Thoracic aorta (tissue), 2 donors: ENCODE measurements at regions not wholly inside any gene's neighbourhood (a gene's known extent, or its start where the extent isn't known, plus 50 kb on each side); places are given as distances from the start of the nearest gene placed in this dataset.
"Not testable (repeated sequence)": the region's sequence is repeated elsewhere in the genome, so short reads cannot be mapped to it uniquely, and the experiment has no call there.

Experiments
- ATAC-seq: fragments of 150-250 bp; one replicate; pipeline ENCODE4 v1.8.0; 2017; ENCODE audit warnings: low read depth; ENCODE audit not compliant: insufficient number of reproducible peaks, low FRiP score
- DNase-seq: peaks from one replicate; pipeline ENCODE4 v3.0.0-alpha.2; 2020; ENCODE audit warnings: low spot score
- H3K27ac ChIP-seq, 2 donors: fragments of 200-600 bp; sonication (generic); 1 replicate in 1 of 2; 2 replicates in 1 of 2; pipeline ENCODE4 v1.5.1; 2016; ENCODE audit warnings: mild to moderate bottlenecking in 2 of 2, moderate library complexity in 2 of 2
- H3K27me3 ChIP-seq: fragments of 200-600 bp; sonication (generic); replicated peaks from 2 replicates; pipeline ENCODE4 v1.6.0; 2016; ENCODE audit warnings: mild to moderate bottlenecking; ENCODE audit not compliant: insufficient read depth
- H3K36me3 ChIP-seq: fragments of 200-600 bp; sonication (generic); one replicate; pipeline ENCODE4 v1.5.1; 2016
- H3K4me1 ChIP-seq, 2 donors: fragments of 200-600 bp; sonication (generic); 1 replicate in 1 of 2; 2 replicates in 1 of 2; pipeline versions ENCODE4 v1.5.1 to v1.6.0; 2016; ENCODE audit warnings: low read depth in 2 of 2, mild to moderate bottlenecking in 1 of 2; ENCODE audit not compliant: control insufficient read depth in 1 of 2
- H3K4me3 ChIP-seq: fragments of 200-600 bp; sonication (generic); 2 replicates; pipeline ENCODE4 v1.5.1; 2016; ENCODE audit warnings: mild to moderate bottlenecking
- H3K9me3 ChIP-seq: fragments of 200-600 bp; sonication (generic); 2 replicates; pipeline ENCODE4 v1.5.1; 2016
- TF ChIP-seq, protein P1 (sequence below): fragments of 200-600 bp; sonication (generic); IDR thresholded peaks from one replicate; pipeline ENCODE4 v1.5.1; 2019; ENCODE audit warnings: antibody characterized with exemption

DNA sequence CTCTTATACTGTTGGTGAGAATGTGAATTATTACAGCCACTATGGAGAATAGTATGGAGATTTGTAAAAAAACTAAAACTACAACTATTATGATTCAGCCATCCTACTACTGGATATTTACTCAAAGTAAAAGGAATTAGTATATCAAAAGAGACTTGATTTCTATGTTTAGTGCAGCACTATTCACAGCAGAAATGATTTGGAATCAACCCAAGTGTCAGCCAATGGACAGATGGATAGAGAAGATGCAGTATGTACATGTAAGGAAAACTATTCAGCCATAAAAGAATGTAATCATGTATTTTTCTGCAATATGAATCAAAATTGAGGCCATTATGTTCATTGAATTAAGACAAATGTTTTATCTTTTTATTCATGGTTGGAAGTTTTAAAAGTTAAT lies 1705.5 kb downstream of the SLITRK1 start:
- H3K9me3 ChIP-seq: no peaks in the 10 kb centered on the region
- no peak for DNase-seq
- H3K4me1 ChIP-seq: no peaks in the 10 kb centered on the region
- H3K4me3 ChIP-seq: no peak overlapping the region
- no peaks in the 10 kb centered on the region for H3K27me3 ChIP-seq
- no peak for ATAC-seq
- H3K36me3 ChIP-seq: no peaks in the 10 kb centered on the region
- TF ChIP-seq, protein P1, sequence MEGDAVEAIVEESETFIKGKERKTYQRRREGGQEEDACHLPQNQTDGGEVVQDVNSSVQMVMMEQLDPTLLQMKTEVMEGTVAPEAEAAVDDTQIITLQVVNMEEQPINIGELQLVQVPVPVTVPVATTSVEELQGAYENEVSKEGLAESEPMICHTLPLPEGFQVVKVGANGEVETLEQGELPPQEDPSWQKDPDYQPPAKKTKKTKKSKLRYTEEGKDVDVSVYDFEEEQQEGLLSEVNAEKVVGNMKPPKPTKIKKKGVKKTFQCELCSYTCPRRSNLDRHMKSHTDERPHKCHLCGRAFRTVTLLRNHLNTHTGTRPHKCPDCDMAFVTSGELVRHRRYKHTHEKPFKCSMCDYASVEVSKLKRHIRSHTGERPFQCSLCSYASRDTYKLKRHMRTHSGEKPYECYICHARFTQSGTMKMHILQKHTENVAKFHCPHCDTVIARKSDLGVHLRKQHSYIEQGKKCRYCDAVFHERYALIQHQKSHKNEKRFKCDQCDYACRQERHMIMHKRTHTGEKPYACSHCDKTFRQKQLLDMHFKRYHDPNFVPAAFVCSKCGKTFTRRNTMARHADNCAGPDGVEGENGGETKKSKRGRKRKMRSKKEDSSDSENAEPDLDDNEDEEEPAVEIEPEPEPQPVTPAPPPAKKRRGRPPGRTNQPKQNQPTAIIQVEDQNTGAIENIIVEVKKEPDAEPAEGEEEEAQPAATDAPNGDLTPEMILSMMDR: no peak
- H3K27ac ChIP-seq: no peak overlapping the region

DNA sequence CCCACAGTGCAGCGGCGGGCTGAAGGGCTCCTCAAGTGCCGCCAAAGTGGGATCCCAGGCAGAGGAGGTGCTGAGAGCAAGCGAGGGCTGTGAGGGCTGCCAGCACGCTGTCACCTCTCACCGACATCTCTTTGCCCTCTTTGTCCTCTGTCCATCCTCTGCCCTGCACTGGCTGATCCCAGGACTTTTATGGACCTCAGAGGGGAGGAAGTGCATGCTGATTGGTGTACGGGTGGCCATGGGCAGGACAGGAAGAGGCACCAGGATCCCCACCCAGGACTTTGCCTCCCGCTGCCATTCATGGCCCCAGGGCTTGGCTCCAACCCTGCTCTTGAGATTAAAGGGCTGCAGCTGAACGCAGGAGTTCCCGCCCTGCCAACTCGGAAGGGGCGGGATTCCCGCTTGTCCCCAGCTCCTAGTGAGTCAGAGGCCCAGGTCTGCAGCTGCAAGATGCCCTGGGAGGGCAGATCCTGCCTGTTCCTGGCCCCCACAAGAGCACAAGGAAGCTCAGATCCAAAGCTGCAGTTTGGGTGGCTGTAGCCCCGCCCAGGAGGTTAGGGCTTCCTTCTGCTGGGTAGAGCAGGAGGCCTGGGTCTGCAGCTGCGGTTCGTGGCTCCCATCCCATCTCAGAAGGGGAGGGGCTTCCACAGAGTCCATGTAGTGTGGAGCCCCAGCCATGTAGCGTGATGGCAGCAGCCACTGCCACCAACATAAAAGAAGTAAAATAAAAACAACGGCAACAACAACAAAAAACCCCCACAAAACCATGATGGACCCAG lies 1716.7 kb downstream of the SLITRK1 start:
- no peak for ATAC-seq
- TF ChIP-seq, protein P1: no peak
- no peak for DNase-seq

DNA sequence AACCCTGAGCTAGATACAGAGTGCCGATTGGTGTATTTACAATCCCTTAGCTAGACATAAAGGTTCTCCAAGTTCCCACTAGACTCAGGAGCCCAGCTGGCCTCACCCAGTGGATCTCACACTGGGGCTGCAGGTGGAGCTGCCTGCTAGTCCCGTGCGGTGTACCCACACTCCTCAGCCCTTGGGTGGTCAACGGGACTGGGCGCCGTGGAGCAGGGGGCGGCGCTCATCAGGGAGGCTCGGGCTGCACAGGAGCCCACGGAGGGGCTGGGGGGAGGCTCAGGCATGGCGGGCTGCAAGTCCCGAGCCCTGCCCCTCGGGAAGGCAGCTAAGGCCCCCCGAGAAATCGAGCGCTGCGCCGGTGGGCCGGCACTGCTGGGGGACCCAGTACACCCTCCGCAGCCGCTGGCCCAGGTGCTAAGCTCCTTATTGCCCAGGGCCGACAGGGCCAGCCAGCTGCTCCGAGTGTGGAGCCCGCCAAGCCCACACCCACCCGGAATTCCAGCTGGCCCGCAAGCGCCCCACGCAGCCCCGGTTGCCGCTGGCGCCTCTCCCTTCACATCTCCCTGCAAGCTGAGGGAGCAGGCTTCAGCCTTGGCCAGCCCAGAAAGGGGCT lies 1717.4 kb downstream of the SLITRK1 start:
- ATAC-seq, H3K36me3 ChIP-seq, H3K27ac ChIP-seq, H3K9me3 ChIP-seq, DNase-seq, H3K4me3 ChIP-seq, H3K27me3 ChIP-seq, H3K4me1 ChIP-seq: not testable (repeated sequence)

More for the DNA sequence above, 1716.7 kb downstream of the SLITRK1 start:
- no peaks in the 10 kb centered on the region for H3K4me1 ChIP-seq
- no peak overlapping the region for H3K27ac ChIP-seq
- no peaks in the 10 kb centered on the region for H3K27me3 ChIP-seq
- H3K36me3 ChIP-seq: no peaks in the 10 kb centered on the region
- peaks cover 3% of the 10 kb centered on the region for H3K9me3 ChIP-seq
- no peak overlapping the region for H3K4me3 ChIP-seq

DNA sequence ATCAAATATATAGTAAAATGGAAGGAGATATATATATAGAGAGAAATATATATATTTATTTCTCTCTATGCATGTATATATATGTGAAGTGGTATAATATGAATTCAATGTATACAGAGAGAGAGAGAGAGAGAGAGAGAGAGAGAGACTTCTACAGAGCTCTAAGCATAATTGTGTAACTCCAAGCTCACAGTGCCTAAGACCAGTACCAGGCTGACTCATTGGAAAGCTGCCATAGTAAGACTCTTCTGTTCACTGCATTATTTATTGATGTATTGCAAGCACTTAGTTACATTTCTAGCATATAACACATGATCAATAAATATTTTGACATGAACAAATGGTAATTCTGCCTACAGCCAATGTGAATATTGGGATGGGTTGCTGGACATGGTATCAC lies 1734.7 kb downstream of the SLITRK1 start:
- ATAC-seq (no peak), DNase-seq (no peak)
- Histone ChIP-seq H3K9me3 (no peaks in the 10 kb centered on the region), H3K27me3 (no peaks in the 10 kb centered on the region), H3K36me3 (no peaks in the 10 kb centered on the region), H3K27ac (no peak overlapping the region), H3K4me3 (no peak overlapping the region), H3K4me1 (no peaks in the 10 kb centered on the region)
- TF ChIP-seq, protein P1: no peak

DNA sequence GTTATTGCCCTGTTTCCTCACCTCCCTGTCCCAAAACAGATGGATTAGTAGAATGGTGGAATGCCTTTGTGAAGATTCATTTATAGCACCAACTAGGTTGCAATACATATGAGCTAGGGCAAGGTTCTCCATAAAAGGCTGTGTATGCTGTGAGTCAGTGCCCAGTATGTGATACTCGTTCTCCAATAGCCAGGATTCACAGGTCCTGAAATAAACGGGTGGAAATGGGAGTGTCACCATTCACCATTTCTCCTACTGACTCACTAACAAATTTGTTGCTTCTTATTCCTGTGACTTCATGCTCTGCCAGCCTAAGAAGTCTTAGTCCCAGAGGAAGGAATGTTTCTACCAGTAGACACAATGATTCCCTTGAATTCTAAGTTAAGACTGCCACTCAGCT lies 1745.4 kb downstream of the SLITRK1 start:
- H3K27me3 ChIP-seq: no peaks in the 10 kb centered on the region
- H3K27ac ChIP-seq: no peak overlapping the region
- DNase-seq (no peak), ATAC-seq (no peak)
- H3K4me1 ChIP-seq: no peaks in the 10 kb centered on the region
- no peaks in the 10 kb centered on the region for H3K9me3 ChIP-seq
- H3K4me3 ChIP-seq: no peak overlapping the region
- TF ChIP-seq, protein P1: no peak
- no peaks in the 10 kb centered on the region for H3K36me3 ChIP-seq
